A673 (cell line): ENCODE measurements at regions not wholly inside any gene's neighbourhood (a gene's known extent, or its start where the extent isn't known, plus 50 kb on each side); places are given as distances from the start of the nearest gene placed in this dataset.

ENCODE experiments used
- BruUV-seq: library from RNA; stranded (reverse); fragments of 400-500 nt; replicated peaks from 2 replicates; lab custom pipeline; 2021; lab: Mats Ljungman, UMichigan
- CTCF ChIA-PET: fragments of 300-600 bp; sonication (Branson Sonifier 250); formaldehyde crosslinking; loops from one replicate; lab custom pipeline; 2022; ENCODE audit warnings: antibody characterized with exemption; lab: Charles Lee
- POLR2A ChIA-PET: fragments of 300-600 bp; sonication (Branson Sonifier 250); formaldehyde crosslinking; loops from one replicate; lab custom pipeline; 2022; ENCODE audit warnings: antibody characterized with exemption; ENCODE audit not compliant: low non-redundant PET; lab: Charles Lee
- DNase-seq: peaks from one replicate; pipeline ENCODE4 v3.0.0-alpha.2; 2015; ENCODE audit warnings: low spot score
- H3K27ac ChIP-seq: fragments of 200-600 bp; sonication (generic); 2 replicates; pipeline ENCODE4 v1.5.1; 2016; ENCODE audit warnings: mixed run types, low read depth, mild to moderate bottlenecking, mixed read lengths, antibody characterized with exemption, low read length; ENCODE audit not compliant: poor library complexity, severe bottlenecking
- H3K27me3 ChIP-seq: fragments of 200-600 bp; sonication (generic); replicated peaks from 2 replicates; pipeline ENCODE4 v1.6.1; 2017; ENCODE audit warnings: mixed run types, low read depth, mild to moderate bottlenecking, mixed read lengths, antibody characterized with exemption, low read length; ENCODE audit not compliant: insufficient read depth, poor library complexity
- H3K36me3 ChIP-seq: fragments of 200-600 bp; sonication (generic); 2 replicates; pipeline ENCODE4 v1.6.1; 2016; ENCODE audit warnings: mixed run types, mild to moderate bottlenecking, mixed read lengths, antibody characterized with exemption, low read length; ENCODE audit not compliant: insufficient read depth, poor library complexity, severe bottlenecking
- H3K4me1 ChIP-seq: fragments of 200-600 bp; sonication (generic); 2 replicates; pipeline ENCODE4 v1.6.1; 2017; ENCODE audit warnings: mixed run types, mild to moderate bottlenecking, mixed read lengths, antibody characterized with exemption, low read length; ENCODE audit not compliant: insufficient read depth, poor library complexity, severe bottlenecking
- H3K4me3 ChIP-seq: fragments of 200-600 bp; sonication (generic); 2 replicates; pipeline ENCODE4 v1.5.1; 2016; ENCODE audit warnings: low read depth, mixed run types, mild to moderate bottlenecking, mixed read lengths, low read length; ENCODE audit not compliant: poor library complexity, severe bottlenecking
- H3K9me3 ChIP-seq: fragments of 200-600 bp; sonication (generic); 2 replicates; pipeline ENCODE4 v1.6.1; 2016; ENCODE audit warnings: mixed run types, low read depth, mild to moderate bottlenecking, mixed read lengths, antibody characterized with exemption, low read length; ENCODE audit not compliant: poor library complexity, severe bottlenecking
- CTCF ChIP-seq: fragments of 300-800, 200-600 bp; sonication (generic); conservative IDR thresholded peaks from 2 replicates; pipeline ENCODE4 v1.5.1; 2017; ENCODE audit warnings: low read depth, mild to moderate bottlenecking, antibody characterized with exemption, low read length, moderate library complexity, mixed read lengths
- EZH2 ChIP-seq: fragments of 200-600 bp; sonication (generic); IDR thresholded peaks from 2 replicates; pipeline ENCODE4 v1.6.1; 2017; ENCODE audit warnings: borderline replicate concordance, low read depth, mild to moderate bottlenecking, mixed read lengths, antibody characterized with exemption, low read length; ENCODE audit not compliant: poor library complexity, severe bottlenecking
- intact Hi-C: fragments of 100-400 bp; cut with micrococcal nuclease; formaldehyde crosslinking; loops from one replicate; pipeline ENCODE4 v1.10.0; 2022; ENCODE audit not compliant: unreplicated experiment

DNA sequence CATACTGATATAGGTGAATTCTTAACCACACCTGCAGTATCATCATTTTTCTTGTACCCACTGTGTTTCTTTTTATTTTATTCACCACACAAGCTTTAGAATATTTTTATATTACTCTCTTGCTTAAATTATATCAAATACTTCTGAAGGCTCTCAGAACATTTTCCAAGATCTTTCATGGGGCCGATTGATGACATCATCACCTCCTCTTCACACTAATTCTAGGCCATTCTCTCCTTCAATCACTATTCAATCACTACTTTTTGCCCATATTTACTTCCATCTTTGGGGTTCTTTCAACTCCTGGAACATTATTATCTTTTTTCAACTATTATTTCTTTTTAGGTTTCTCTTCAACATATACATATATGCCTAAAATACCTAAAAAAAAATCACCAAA lies 1438.8 kb upstream of the ALCAM start:
- ChIA-PET CTCF (no interaction called here), POLR2A (interaction anchor here (1.1 kb wide), 1 partner anchor 570 kb away, joined by 13 read pairs; no protein-coding TSS in a partner anchor)
- H3K9me3 ChIP-seq, result peaks cover 4% of the 10 kb centered on the region
- H3K4me1 ChIP-seq, result no peaks in the 10 kb centered on the region
- BruUV-seq, result no TSS peak
- no peaks in the 10 kb centered on the region for H3K36me3 ChIP-seq
- intact Hi-C loops, result no loop called here
- no peaks in the 10 kb centered on the region for H3K27me3 ChIP-seq
- no peak for DNase-seq
- no peak overlapping the region for H3K27ac ChIP-seq
- no peak overlapping the region for H3K4me3 ChIP-seq
- no peak for TF ChIP-seq CTCF
- no peak for TF ChIP-seq EZH2

DNA sequence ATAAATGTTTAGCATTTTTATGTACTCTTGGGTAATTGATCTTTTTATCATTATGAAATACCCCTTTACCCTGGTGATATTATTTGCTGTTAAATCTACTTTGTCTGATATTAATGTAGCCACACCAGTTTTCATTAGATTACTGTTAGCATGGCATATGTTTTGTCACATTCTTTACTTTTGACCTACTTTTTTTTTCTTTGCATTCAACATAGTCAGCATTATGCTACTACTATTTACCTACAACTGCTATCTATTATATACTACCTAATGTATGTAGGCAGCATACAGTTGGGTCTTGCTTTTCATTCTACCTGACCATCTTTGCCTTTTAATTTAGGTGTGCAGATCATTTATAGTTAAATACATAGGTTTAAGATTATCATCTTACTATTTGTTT lies 1429.6 kb upstream of the ALCAM start:
- no peaks in the 10 kb centered on the region for H3K27me3 ChIP-seq
- H3K36me3 ChIP-seq, result no peaks in the 10 kb centered on the region
- H3K27ac ChIP-seq, result no peak overlapping the region
- ChIA-PET CTCF (no interaction called here), POLR2A (no interaction called here)
- no peaks in the 10 kb centered on the region for H3K4me1 ChIP-seq
- no peak for TF ChIP-seq EZH2
- TF ChIP-seq CTCF, result no peak
- no peak for DNase-seq
- intact Hi-C loops, result no loop called here
- no TSS peak for BruUV-seq
- H3K9me3 ChIP-seq, result no peaks in the 10 kb centered on the region
- no peak overlapping the region for H3K4me3 ChIP-seq

DNA sequence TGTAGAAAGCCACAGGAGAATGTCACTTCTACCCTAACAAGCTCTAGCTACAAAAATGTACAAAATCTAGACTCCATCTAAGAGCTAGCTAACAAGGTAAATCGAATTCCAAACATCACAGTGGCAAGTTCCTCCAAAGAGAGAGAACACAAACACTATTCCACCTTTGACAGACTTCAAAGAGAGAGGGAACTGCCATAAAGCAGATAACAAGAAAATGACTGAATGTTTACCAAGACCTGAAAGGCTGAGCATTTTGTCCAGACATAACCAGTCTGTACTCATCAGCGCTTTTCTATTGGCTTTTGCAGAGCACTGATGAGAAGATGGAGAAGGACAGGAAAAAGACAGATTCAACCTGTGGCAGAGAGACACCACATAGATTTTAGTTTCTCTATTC lies 1419.6 kb upstream of the ALCAM start:
- Histone ChIP-seq H3K27ac (no peak overlapping the region), H3K36me3 (no peaks in the 10 kb centered on the region), H3K4me1 (peaks cover 4% of the 10 kb centered on the region), H3K9me3 (no peaks in the 10 kb centered on the region), H3K4me3 (no peak overlapping the region), H3K27me3 (no peaks in the 10 kb centered on the region)
- TF ChIP-seq EZH2, result no peak
- no peak for TF ChIP-seq CTCF
- no peak for DNase-seq
- POLR2A ChIA-PET, result no interaction called here
- CTCF ChIA-PET, result no interaction called here
- intact Hi-C loops, result no loop called here
- BruUV-seq, result no TSS peak
